Activated CD8-positive, alpha-beta T cell treated with anti-CD3 and anti-CD28 coated beads for 36 hours (primary cell): ENCODE measurements at regions not wholly inside any gene's neighbourhood (a gene's known extent, or its start where the extent isn't known, plus 50 kb on each side); places are given as distances from the start of the nearest gene placed in this dataset.

Experiments
- ATAC-seq: fragments of 200-7000 bp; cut with Tn5 transposase; one replicate; pipeline ENCODE4 v1.10.0; 2021; ENCODE audit warnings: mild to moderate bottlenecking, moderate library complexity
- CTCF ChIA-PET: fragments of 350-600 bp; sonication (Branson Sonifier 250); formaldehyde crosslinking; loops from one replicate; lab custom pipeline; 2021; ENCODE audit warnings: antibody characterized with exemption; lab: Charles Lee
- POLR2A ChIA-PET: fragments of 350-600 bp; sonication (Branson Sonifier 250); formaldehyde crosslinking; loops from one replicate; lab custom pipeline; 2021; ENCODE audit warnings: antibody characterized with exemption; lab: Charles Lee
- DNase-seq: peaks from one replicate; pipeline ENCODE4 v3.0.0-alpha.2; 2020
- H3K27ac Mint-ChIP-seq: one replicate; pipeline ENCODE4 v1.8.0; 2021; ENCODE audit warnings: mild to moderate bottlenecking, mixed read lengths
- H3K27me3 Mint-ChIP-seq: one replicate; pipeline ENCODE4 v1.8.0; 2021; ENCODE audit warnings: mixed read lengths
- H3K36me3 Mint-ChIP-seq: one replicate; pipeline ENCODE4 v1.8.0; 2021; ENCODE audit warnings: low read depth, mixed read lengths
- H3K4me1 Mint-ChIP-seq: one replicate; pipeline ENCODE4 v1.8.0; 2021; ENCODE audit warnings: low read depth, mixed read lengths
- H3K4me3 Mint-ChIP-seq: one replicate; pipeline ENCODE4 v1.8.0; 2021; ENCODE audit warnings: mild to moderate bottlenecking, moderate library complexity, mixed read lengths
- H3K9me3 Mint-ChIP-seq: one replicate; pipeline ENCODE4 v1.8.0; 2021; ENCODE audit warnings: mixed read lengths
- CTCF ChIP-seq: fragments of 200-600 bp; IDR thresholded peaks from one replicate; pipeline ENCODE4 v1.8.0; 2022; ENCODE audit warnings: antibody characterized with exemption, mild to moderate bottlenecking
- intact Hi-C: fragments of 100-400 bp; cut with micrococcal nuclease; formaldehyde crosslinking; loops from one replicate; pipeline ENCODE4 v1.10.0; 2022

GRCh38 chr4:125060376-125060775 is 254.4 kb upstream of the FAT4 start:
- Mint-ChIP-seq H3K4me1 (no peaks in the 10 kb centered on the region), H3K4me3 (no peak overlapping the region), H3K27ac (no peak overlapping the region), H3K27me3 (no peaks in the 10 kb centered on the region), H3K36me3 (no peaks in the 10 kb centered on the region), H3K9me3 (peaks cover 2% of the 10 kb centered on the region)
- ChIA-PET POLR2A (no interaction called here), CTCF (no interaction called here)
- DNase-seq (no peak), ATAC-seq (no peak)
- intact Hi-C loops = no loop called here
- TF ChIP-seq CTCF = no peak

- Mint-ChIP-seq H3K27ac (no peak overlapping the region), H3K36me3 (no peaks in the 10 kb centered on the region), H3K4me1 (no peaks in the 10 kb centered on the region), H3K4me3 (no peak overlapping the region), H3K9me3 (peaks cover 4% of the 10 kb centered on the region), H3K27me3 (no peaks in the 10 kb centered on the region)
- ChIA-PET CTCF (no interaction called here), POLR2A (no interaction called here)
- ATAC-seq = no peak
- DNase-seq = no peak
- intact Hi-C loops = no loop called here
- TF ChIP-seq CTCF = no peak
These were observed 265.0 kb upstream of the FAT4 start for GRCh38 chr4:125049711-125050110.

GRCh38 chr4:125045311-125045710 is 269.4 kb upstream of the FAT4 start:
- H3K4me1 Mint-ChIP-seq = no peaks in the 10 kb centered on the region
- intact Hi-C loops = no loop called here
- H3K9me3 Mint-ChIP-seq = peaks cover 4% of the 10 kb centered on the region
- no peak overlapping the region for H3K4me3 Mint-ChIP-seq
- no peak overlapping the region for H3K27ac Mint-ChIP-seq
- no peak for ATAC-seq
- no peaks in the 10 kb centered on the region for H3K27me3 Mint-ChIP-seq
- H3K36me3 Mint-ChIP-seq = no peaks in the 10 kb centered on the region
- DNase-seq = no peak
- POLR2A ChIA-PET = no interaction called here
- CTCF ChIA-PET = no interaction called here
- no peak for TF ChIP-seq CTCF

GRCh38 chr4:125044886-125045285 is 269.9 kb upstream of the FAT4 start:
- DNase-seq = no peak
- CTCF ChIA-PET = no interaction called here

GRCh38 chr4:125043486-125043885 is 271.3 kb upstream of the FAT4 start:
- intact Hi-C loops = no loop called here
- no peak for TF ChIP-seq CTCF
- ATAC-seq (no peak), DNase-seq (no peak)
- Mint-ChIP-seq H3K4me1 (no peaks in the 10 kb centered on the region), H3K9me3 (peaks cover 4% of the 10 kb centered on the region), H3K4me3 (no peak overlapping the region), H3K36me3 (no peaks in the 10 kb centered on the region), H3K27ac (no peak overlapping the region), H3K27me3 (no peaks in the 10 kb centered on the region)
- CTCF ChIA-PET = no interaction called here
- POLR2A ChIA-PET = no interaction called here

More at GRCh38 chr4:125044886-125045285, 269.9 kb upstream of the FAT4 start:
- Mint-ChIP-seq H3K27me3 (no peaks in the 10 kb centered on the region), H3K36me3 (no peaks in the 10 kb centered on the region), H3K9me3 (peaks cover 4% of the 10 kb centered on the region), H3K27ac (no peak overlapping the region), H3K4me1 (no peaks in the 10 kb centered on the region), H3K4me3 (no peak overlapping the region)
- intact Hi-C loops = no loop called here
- no peak for ATAC-seq
- POLR2A ChIA-PET = no interaction called here
- no peak for TF ChIP-seq CTCF
